ENCODE measurements at regions not wholly inside any gene's neighbourhood (a gene's known extent, or its start where the extent isn't known, plus 50 kb on each side); places are given as distances from the start of the nearest gene placed in this dataset.
A peak's percentile ranks its signal among the peaks of the same experiment; 100 is the strongest.

GRCh38 chr2:158022888-158023287 lies 78.8 kb upstream of the UPP2 start:
- Histone ChIP-seq H3K56ac (ENCODE audit: insufficient read length, low read depth, low read length) (no peak overlapping the region), H4K20me1 (ENCODE audit: control insufficient read depth, insufficient read depth, insufficient read length) (no peaks in the 10 kb centered on the region), H3K18ac (ENCODE audit: insufficient read length, low read depth, low read length) (no peak overlapping the region), H4K5ac (ENCODE audit: insufficient read length, low read depth, low read length) (no peak overlapping the region), H3K79me2 (ENCODE audit: insufficient read depth, low read length) (no peaks in the 10 kb centered on the region), H3K27me3 (ENCODE audit: insufficient read depth, low read length) (no peaks in the 10 kb centered on the region; the same call in 1 of the 2 replicates), H2BK15ac (ENCODE audit: low read depth, low read length) (no peak overlapping the region), H2BK20ac (ENCODE audit: low read depth, low read length, poor library complexity, severe bottlenecking) (no peak overlapping the region), H3K4me1 (ENCODE audit: insufficient read depth, low read length) (no peaks in the 10 kb centered on the region), H3K9me3 (ENCODE audit: control insufficient read depth, low read depth, low read length) (no peaks in the 10 kb centered on the region), H3K79me1 (ENCODE audit: insufficient read depth, low read depth, low read length, poor library complexity, severe bottlenecking) (no peaks in the 10 kb centered on the region), H3K4me2 (ENCODE audit: insufficient read depth, insufficient read length, low read length) (no peak overlapping the region), H3K14ac (ENCODE audit: insufficient read depth, low read length) (no peak overlapping the region), H2BK5ac (ENCODE audit: insufficient read length, low read length) (no peak overlapping the region), H4K8ac (replicated peaks; ENCODE audit: insufficient read length, low read depth, low read length) (no peak overlapping the region), H2BK120ac (ENCODE audit: low read depth, low read length, poor library complexity, severe bottlenecking) (no peak overlapping the region), H2AFZ (ENCODE audit: low read length) (no peak overlapping the region), H3T11ph (ENCODE audit: low read length) (no peak overlapping the region), H3K9ac (ENCODE audit: extremely low read depth, insufficient read length, low read length) (no peak overlapping the region), H3K23ac (ENCODE audit: insufficient read length, low read depth, low read length) (no peak overlapping the region), H3K27ac (ENCODE audit: insufficient read length, low read depth, low read length) (no peak overlapping the region), H4K91ac (ENCODE audit: insufficient read length, low read depth, low read length) (no peak overlapping the region), H2AK5ac (ENCODE audit: insufficient read length, low read length) (no peak overlapping the region), H3K4ac (ENCODE audit: low read depth, low read length) (no peak overlapping the region), H3K23me2 (ENCODE audit: insufficient read length, low read depth, low read length, poor library complexity, severe bottlenecking) (no peaks in the 10 kb centered on the region), H2BK12ac (ENCODE audit: insufficient read length, low read depth, low read length) (no peak overlapping the region)
- TF ChIP-seq, protein P1, sequence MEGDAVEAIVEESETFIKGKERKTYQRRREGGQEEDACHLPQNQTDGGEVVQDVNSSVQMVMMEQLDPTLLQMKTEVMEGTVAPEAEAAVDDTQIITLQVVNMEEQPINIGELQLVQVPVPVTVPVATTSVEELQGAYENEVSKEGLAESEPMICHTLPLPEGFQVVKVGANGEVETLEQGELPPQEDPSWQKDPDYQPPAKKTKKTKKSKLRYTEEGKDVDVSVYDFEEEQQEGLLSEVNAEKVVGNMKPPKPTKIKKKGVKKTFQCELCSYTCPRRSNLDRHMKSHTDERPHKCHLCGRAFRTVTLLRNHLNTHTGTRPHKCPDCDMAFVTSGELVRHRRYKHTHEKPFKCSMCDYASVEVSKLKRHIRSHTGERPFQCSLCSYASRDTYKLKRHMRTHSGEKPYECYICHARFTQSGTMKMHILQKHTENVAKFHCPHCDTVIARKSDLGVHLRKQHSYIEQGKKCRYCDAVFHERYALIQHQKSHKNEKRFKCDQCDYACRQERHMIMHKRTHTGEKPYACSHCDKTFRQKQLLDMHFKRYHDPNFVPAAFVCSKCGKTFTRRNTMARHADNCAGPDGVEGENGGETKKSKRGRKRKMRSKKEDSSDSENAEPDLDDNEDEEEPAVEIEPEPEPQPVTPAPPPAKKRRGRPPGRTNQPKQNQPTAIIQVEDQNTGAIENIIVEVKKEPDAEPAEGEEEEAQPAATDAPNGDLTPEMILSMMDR (conservative IDR thresholded peaks at IDR 0.05) = no peak
- H3K4me1 Mint-ChIP-seq = peaks cover 4% of the 10 kb centered on the region in 2 experiments
- H3K27ac Mint-ChIP-seq = peak overlapping the region in 1 of 3 experiments; percentile 90; a peak in 1 of 7 replicates
- H3K4me3 Mint-ChIP-seq = no peak overlapping the region
- WGBS (ENCODE audit: extremely low coverage, insufficient read length, low lambda C conversion rate) = 100% methylated on average over 1 of the region's 1 CpG
- no peaks in the 10 kb centered on the region; a peak in 1 of 5 replicates for H3K9me3 Mint-ChIP-seq
- no peaks in the 10 kb centered on the region for H3K36me3 Mint-ChIP-seq (ENCODE audit: insufficient read depth in 1 of 3, low read depth in 3 of 3)
- H3K27me3 Mint-ChIP-seq (ENCODE audit: low read depth) = peaks cover 4% of the 10 kb centered on the region
- DNase-seq = no peak

Data from H9 (cell line).